HAP-1 (cell line): ENCODE measurements at regions not wholly inside any gene's neighbourhood (a gene's known extent, or its start where the extent isn't known, plus 50 kb on each side); places are given as distances from the start of the nearest gene placed in this dataset.

Experiments
- DNase-seq, 2 experiments: peaks; one replicate each; pipeline ENCODE4 v3.0.0-alpha.2; 2016 to 2020; ENCODE audit warnings: low spot score in 2 of 2
- H3K27me3 ChIP-seq: fragments of 250-450 bp; sonication (Bioruptor Pico); 2 replicates; pipeline ENCODE4 v1.5.1; 2020; ENCODE audit warnings: low read depth, mild to moderate bottlenecking, moderate library complexity
- H3K36me3 ChIP-seq: fragments of 250-450 bp; sonication (Bioruptor Pico); replicated peaks from 2 replicates; pipeline ENCODE4 v1.5.1; 2020; ENCODE audit warnings: mild to moderate bottlenecking
- H3K4me1 ChIP-seq: fragments of 250-450 bp; sonication (Bioruptor Pico); 2 replicates; pipeline ENCODE4 v1.5.1; 2020; ENCODE audit warnings: mild to moderate bottlenecking
- H3K4me3 ChIP-seq: fragments of 250-450 bp; sonication (Bioruptor Pico); 2 replicates; pipeline ENCODE4 v1.5.1; 2020; ENCODE audit warnings: mild to moderate bottlenecking, moderate library complexity
- H3K9me3 ChIP-seq: fragments of 250-450 bp; sonication (Bioruptor Pico); 2 replicates; pipeline ENCODE4 v1.5.1; 2020; ENCODE audit warnings: mild to moderate bottlenecking, moderate library complexity
- in situ Hi-C: fragments of 300-500 bp; cut with MboI; formaldehyde crosslinking; loops from 3 replicates; pipeline ENCODE4 v1.14.3; 2020; ENCODE audit warnings: low sequenced_read_pairs, inconsistent platforms, mixed read lengths

- H3K36me3 ChIP-seq, result no peaks in the 10 kb centered on the region
- no peaks in the 10 kb centered on the region for H3K9me3 ChIP-seq
- H3K27me3 ChIP-seq, result no peaks in the 10 kb centered on the region
- peaks cover 5% of the 10 kb centered on the region for H3K4me1 ChIP-seq
- in situ Hi-C loops, result no loop called here
- no peak overlapping the region for H3K4me3 ChIP-seq
- DNase-seq, result no peak
Observed at GRCh38 chr14:83757916-83758315, 1772.0 kb upstream of the FLRT2 start.

DNA sequence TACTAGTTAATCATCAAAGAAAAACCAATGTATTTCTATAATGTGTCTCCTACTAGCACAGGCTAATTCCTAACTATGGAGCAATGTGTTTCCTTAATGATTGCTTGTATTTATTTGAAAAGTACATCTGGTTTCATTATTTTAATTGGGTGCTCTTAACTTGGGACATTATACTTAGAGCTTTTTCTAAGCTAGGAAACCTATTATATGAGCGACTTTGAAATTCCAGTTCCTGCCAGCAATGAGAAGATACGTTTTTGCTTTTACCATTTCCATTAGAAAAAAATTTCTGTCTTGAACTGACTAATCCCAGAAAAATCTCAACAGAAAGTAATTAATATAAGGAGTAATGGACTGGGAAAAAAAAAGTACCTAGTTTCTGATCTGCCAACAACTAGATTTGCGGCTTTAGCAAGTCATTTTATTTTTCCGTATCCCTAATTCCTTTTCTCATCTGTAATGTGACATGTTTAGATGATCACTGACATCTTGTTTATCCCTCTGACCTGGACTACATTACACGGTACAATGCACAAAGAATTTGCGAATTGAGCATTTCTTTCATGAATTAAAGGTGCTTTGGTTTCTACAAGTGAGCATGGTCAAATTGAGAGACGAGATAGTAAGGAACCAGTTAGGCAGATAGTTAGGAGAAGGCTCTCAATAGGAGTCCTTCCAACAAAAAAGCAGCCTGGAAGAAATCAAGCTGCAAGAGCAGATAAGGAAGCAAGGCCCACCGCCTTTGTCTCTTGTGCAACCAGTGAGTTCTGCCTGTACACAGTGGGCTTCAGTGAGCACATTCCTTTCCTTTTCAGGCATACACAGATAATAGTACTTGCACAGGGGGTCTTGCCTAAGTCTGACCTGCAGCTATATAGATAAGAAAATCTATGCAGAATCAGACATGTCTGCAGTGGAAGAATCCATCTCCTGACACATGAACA lies 1765.0 kb upstream of the FLRT2 start:
- DNase-seq, result no peak
- Histone ChIP-seq H3K4me3 (no peak overlapping the region), H3K4me1 (peaks cover 5% of the 10 kb centered on the region; the same call in 1 of the 2 replicates), H3K36me3 (no peaks in the 10 kb centered on the region), H3K27me3 (no peaks in the 10 kb centered on the region), H3K9me3 (0 out of 2 replicates have a peak, but pooled peaks cover 3% of the 10 kb centered on the region)
- in situ Hi-C loops, result no loop called here

- DNase-seq, result no peak
- Histone ChIP-seq H3K27me3 (no peaks in the 10 kb centered on the region), H3K4me1 (no peaks in the 10 kb centered on the region; the same call in 1 of the 2 replicates), H3K4me3 (no peak overlapping the region), H3K9me3 (no peaks in the 10 kb centered on the region), H3K36me3 (no peaks in the 10 kb centered on the region)
- in situ Hi-C loops, result no loop called here
Observed at GRCh38 chr14:83777516-83777915, 1752.4 kb upstream of the FLRT2 start.

DNA sequence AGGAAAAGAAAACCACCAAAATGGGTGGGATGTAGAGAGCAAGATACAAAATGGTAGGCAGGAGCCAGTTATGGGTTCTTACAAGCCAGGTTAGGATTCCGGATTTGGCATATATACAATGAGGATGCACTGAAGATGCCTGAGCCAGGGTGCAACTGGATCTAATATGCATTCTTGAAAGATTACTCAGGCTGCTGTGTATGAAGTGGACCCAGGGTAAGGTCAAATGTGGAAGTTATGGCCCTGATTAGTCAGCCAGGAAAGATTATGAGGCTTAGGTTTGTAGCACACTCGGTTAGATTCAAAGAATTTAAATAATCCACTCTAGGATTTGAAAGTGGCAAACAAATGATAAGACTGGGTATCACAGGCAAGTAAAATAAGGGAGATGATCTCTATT lies 1750.7 kb upstream of the FLRT2 start:
- Histone ChIP-seq H3K4me1 (no peaks in the 10 kb centered on the region; the same call in 1 of the 2 replicates), H3K9me3 (no peaks in the 10 kb centered on the region), H3K36me3 (no peaks in the 10 kb centered on the region), H3K4me3 (no peak overlapping the region), H3K27me3 (no peaks in the 10 kb centered on the region)
- in situ Hi-C loops, result no loop called here
- DNase-seq, result no peak

DNA sequence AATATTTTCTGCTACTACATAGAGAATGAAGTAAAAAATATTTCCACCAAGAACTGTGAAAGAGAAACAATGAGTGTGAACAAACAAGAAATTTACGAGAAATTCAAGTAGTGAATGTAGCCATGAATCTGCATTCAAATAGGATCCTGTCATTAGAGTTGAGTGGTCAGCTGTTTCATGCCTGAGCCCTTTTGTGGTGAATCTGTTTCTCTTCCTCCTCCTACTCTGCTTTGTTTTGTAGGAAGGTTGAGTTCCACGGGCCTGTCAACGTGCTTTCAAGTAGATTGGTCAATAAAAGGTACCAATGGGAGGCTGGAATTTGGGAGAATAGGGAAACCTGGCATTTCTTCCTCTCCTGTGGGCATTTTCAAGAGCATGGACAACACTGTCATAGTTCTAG lies 1749.6 kb upstream of the FLRT2 start:
- no peaks in the 10 kb centered on the region; the same call in 1 of the 2 replicates for H3K4me1 ChIP-seq
- no peaks in the 10 kb centered on the region for H3K27me3 ChIP-seq
- no peaks in the 10 kb centered on the region for H3K36me3 ChIP-seq
- peak in 1 of 2 experiments; percentile 4 for DNase-seq
- H3K4me3 ChIP-seq, result no peak overlapping the region
- in situ Hi-C loops, result no loop called here
- no peaks in the 10 kb centered on the region for H3K9me3 ChIP-seq

DNA sequence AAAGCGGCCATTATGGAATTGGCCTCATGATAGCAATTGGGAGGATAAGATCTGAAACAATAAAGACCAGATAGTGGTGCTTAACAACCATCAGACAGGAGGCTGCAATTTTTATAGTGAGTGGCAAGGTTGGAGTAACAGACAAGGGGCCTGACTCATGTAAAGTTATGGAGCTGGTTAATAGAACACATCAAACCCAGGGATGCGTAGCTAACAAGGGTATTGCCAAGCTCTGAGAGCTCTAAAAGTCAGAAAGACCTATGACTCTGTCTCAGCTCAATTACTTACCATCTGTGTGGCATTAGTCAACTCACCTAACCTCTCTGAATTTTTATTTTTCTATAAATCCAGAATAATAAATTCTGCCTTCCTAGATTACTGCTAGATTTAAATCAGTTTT lies 1731.5 kb upstream of the FLRT2 start:
- Histone ChIP-seq H3K27me3 (no peaks in the 10 kb centered on the region), H3K4me1 (no peaks in the 10 kb centered on the region), H3K9me3 (no peaks in the 10 kb centered on the region), H3K36me3 (no peaks in the 10 kb centered on the region), H3K4me3 (no peak overlapping the region)
- DNase-seq, result no peak
- in situ Hi-C loops, result no loop called here

DNA sequence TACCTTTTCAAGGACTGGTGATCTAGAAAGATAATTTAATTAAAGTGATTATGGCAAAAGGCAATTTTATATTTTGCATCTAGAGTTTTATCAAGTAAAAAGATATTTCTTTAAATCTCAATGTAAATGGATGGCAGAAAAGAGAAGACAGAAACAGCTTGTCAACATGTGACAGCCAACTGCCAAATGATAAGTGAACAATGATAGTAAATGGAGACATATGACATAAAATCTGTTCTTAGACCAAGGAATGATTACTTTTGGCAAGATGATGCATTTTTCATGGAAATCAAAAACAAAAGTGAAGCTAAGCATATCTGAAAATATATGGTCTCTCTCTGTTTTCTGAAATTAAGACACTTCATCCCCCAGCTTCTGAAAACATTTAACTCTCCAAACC lies 1730.7 kb upstream of the FLRT2 start:
- H3K27me3 ChIP-seq, result no peaks in the 10 kb centered on the region
- no peaks in the 10 kb centered on the region for H3K9me3 ChIP-seq
- no peaks in the 10 kb centered on the region for H3K4me1 ChIP-seq
- no peak overlapping the region for H3K4me3 ChIP-seq
- no peaks in the 10 kb centered on the region for H3K36me3 ChIP-seq
- in situ Hi-C loops, result no loop called here
- no peak for DNase-seq

DNA sequence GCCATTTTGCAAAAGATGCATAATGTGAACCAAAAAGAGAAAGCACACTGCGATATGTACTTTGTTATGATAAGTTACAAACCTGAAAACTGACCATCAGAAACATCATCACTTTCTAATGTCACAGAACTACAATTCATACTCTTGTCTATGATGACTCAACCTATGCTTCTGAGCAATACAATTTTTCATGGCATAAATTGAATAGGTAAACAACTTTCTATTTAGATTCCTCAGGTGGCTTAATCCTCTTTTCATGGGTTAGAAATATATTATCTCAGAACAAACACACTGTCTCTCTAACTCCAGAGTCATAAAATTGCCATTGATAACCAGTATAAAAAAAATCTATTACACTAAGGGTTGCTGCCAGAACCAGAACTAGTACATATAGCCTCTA lies 1715.0 kb upstream of the FLRT2 start:
- Histone ChIP-seq H3K9me3 (no peaks in the 10 kb centered on the region), H3K4me3 (no peak overlapping the region), H3K4me1 (no peaks in the 10 kb centered on the region), H3K36me3 (no peaks in the 10 kb centered on the region), H3K27me3 (no peaks in the 10 kb centered on the region)
- in situ Hi-C loops, result no loop called here
- no peak for DNase-seq

DNA sequence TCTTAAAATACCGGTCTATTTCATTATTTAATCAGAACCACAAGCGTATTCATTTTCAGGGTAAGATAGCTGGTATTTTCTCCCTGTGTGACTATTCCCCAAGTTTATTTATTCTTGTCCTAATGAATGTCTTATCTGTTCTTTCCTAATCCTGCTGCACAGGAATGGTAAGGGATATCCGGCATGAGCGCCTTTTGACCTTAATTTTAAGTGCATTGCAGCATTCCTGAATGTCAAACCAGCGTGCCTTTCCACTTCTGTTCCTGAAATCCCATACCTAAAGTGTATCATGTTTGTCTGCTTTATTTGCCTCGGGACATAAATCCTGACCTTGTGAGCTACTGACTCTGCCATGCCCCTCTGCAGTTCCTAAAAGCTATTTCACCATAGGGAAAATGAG lies 1713.2 kb upstream of the FLRT2 start:
- no peaks in the 10 kb centered on the region for H3K27me3 ChIP-seq
- no peaks in the 10 kb centered on the region for H3K9me3 ChIP-seq
- no peak overlapping the region for H3K4me3 ChIP-seq
- H3K36me3 ChIP-seq, result no peaks in the 10 kb centered on the region
- in situ Hi-C loops, result no loop called here
- H3K4me1 ChIP-seq, result no peaks in the 10 kb centered on the region
- no peak for DNase-seq

DNA sequence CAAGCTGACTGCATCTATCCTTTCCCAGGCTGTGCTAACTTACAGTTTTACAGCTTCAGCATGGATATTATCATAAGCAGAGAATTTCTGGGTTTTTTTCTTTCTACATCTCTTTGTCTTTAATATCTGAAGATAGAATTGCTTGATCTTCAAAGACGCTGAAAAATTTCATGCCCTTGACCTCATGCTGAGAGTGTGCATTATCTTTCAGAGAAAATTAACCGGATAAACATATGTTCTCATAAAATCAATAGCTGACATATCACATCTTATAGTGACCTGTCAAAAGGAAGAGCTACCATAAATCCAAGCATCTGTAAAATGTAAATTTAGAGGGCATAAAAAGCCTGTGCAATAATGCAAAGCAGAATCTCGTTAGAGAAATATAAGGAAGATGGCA lies 1704.1 kb upstream of the FLRT2 start:
- Histone ChIP-seq H3K4me3 (no peak overlapping the region), H3K36me3 (no peaks in the 10 kb centered on the region), H3K4me1 (no peaks in the 10 kb centered on the region), H3K9me3 (no peaks in the 10 kb centered on the region), H3K27me3 (no peaks in the 10 kb centered on the region)
- in situ Hi-C loops, result no loop called here
- no peak for DNase-seq

- H3K9me3 ChIP-seq, result no peaks in the 10 kb centered on the region
- no peaks in the 10 kb centered on the region for H3K36me3 ChIP-seq
- in situ Hi-C loops, result no loop called here
- no peaks in the 10 kb centered on the region for H3K27me3 ChIP-seq
- H3K4me3 ChIP-seq, result no peak overlapping the region
- no peak for DNase-seq
- H3K4me1 ChIP-seq, result no peaks in the 10 kb centered on the region
Observed at GRCh38 chr14:83826838-83827237, 1703.1 kb upstream of the FLRT2 start.

DNA sequence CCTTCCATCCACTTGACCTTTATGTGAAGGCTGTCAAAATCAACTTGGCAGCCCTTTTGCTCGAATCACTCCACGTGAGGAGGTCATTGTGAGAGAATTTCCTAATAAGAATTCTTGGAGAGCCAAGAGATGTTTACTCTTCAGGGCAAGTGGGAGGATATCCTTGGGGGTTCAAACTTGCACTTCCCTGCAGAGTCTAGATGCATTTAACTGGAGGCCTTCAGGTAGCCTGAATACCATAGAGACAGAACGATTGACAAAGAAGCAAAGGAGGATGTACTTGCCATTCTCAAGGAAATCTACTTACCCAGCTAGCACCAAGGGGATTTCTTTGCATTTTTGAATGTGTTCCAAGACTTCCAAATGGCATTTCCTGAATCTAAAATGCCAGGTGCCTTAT lies 1702.6 kb upstream of the FLRT2 start:
- H3K27me3 ChIP-seq, result no peaks in the 10 kb centered on the region
- no peaks in the 10 kb centered on the region for H3K36me3 ChIP-seq
- DNase-seq, result no peak
- in situ Hi-C loops, result no loop called here
- H3K9me3 ChIP-seq, result no peaks in the 10 kb centered on the region
- H3K4me3 ChIP-seq, result no peak overlapping the region
- H3K4me1 ChIP-seq, result no peaks in the 10 kb centered on the region

DNA sequence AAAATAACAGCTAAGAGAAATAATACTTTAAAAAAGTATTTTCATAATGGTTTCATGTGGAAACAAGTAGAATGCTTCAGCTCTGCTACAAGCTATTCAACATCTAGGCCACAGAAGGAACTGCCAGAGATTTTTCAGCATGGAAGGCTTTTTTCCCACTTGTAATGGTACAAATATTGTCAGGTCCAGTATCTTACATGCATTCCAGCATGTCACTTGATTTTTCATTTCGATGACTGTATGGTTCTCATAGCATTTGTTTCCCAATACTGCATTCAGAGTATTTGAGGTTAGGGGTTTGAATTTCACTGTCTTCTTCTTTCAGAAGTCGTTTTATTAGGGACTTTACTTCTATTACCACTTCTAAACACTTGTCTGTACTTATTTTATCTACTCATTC lies 1701.5 kb upstream of the FLRT2 start:
- Histone ChIP-seq H3K9me3 (no peaks in the 10 kb centered on the region), H3K4me1 (no peaks in the 10 kb centered on the region), H3K4me3 (no peak overlapping the region), H3K36me3 (no peaks in the 10 kb centered on the region), H3K27me3 (no peaks in the 10 kb centered on the region)
- in situ Hi-C loops, result no loop called here
- no peak for DNase-seq

DNA sequence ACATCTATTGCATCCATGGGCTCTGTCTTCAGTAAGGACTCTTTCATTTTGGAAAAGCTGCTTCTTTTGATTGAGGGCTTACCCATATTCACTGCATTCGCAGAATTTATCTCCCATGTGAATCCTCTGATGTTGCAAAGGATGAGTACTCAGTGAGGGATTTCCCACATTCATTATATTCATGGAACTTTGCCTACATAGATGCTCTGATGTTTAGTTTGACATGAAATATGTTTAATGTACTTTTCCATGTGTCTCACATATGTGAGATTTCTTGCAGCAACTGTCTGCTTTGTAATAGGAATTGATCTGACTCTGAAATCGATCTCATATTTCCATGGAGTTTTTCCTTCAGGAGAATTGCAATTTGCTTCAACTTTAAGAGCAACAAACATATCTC lies 1699.6 kb upstream of the FLRT2 start:
- Histone ChIP-seq H3K9me3 (no peaks in the 10 kb centered on the region), H3K36me3 (no peaks in the 10 kb centered on the region; the same call in 1 of the 2 replicates), H3K4me1 (no peaks in the 10 kb centered on the region), H3K4me3 (no peak overlapping the region), H3K27me3 (no peaks in the 10 kb centered on the region)
- DNase-seq, result no peak
- in situ Hi-C loops, result no loop called here
